ENCODE measurements at regions not wholly inside any gene's neighbourhood (a gene's known extent, or its start where the extent isn't known, plus 50 kb on each side); places are given as distances from the start of the nearest gene placed in this dataset.

GRCh38 chr22:27029584-27030130 lies 372.3 kb downstream of the MIAT start:
- no peaks in the 10 kb centered on the region for H3K9me3 ChIP-seq
- no peaks in the 10 kb centered on the region for H3K36me3 ChIP-seq
- DNase-seq, result no peak
- no peaks in the 10 kb centered on the region for H3K4me1 ChIP-seq
- TF ChIP-seq CTCF (IDR thresholded peaks at IDR 0.05) (no peak), POLR2A (IDR thresholded peaks at IDR 0.05) (no peak)
- H3K27me3 ChIP-seq, result no peaks in the 10 kb centered on the region
- H3K27ac ChIP-seq, result no peak overlapping the region
- no peak overlapping the region for H3K4me3 ChIP-seq

- H3K9me3 ChIP-seq, result no peaks in the 10 kb centered on the region
- no peak for DNase-seq
- H3K4me3 ChIP-seq, result no peak overlapping the region
- no peaks in the 10 kb centered on the region for H3K36me3 ChIP-seq
- no peak for TF ChIP-seq CTCF (IDR thresholded peaks at IDR 0.05)
- TF ChIP-seq POLR2A (IDR thresholded peaks at IDR 0.05), result no peak
- H3K4me1 ChIP-seq, result no peaks in the 10 kb centered on the region
- H3K27me3 ChIP-seq, result no peaks in the 10 kb centered on the region
- no peak overlapping the region for H3K27ac ChIP-seq
Measured at GRCh38 chr22:27032091-27032761, 374.8 kb downstream of the MIAT start.

- no peak overlapping the region for H3K27ac ChIP-seq
- no peaks in the 10 kb centered on the region for H3K36me3 ChIP-seq
- TF ChIP-seq CTCF (IDR thresholded peaks at IDR 0.05) (no peak), POLR2A (IDR thresholded peaks at IDR 0.05) (no peak)
- H3K9me3 ChIP-seq, result no peaks in the 10 kb centered on the region
- DNase-seq, result no peak
- no peaks in the 10 kb centered on the region for H3K4me1 ChIP-seq
- H3K27me3 ChIP-seq, result no peaks in the 10 kb centered on the region
- H3K4me3 ChIP-seq, result no peak overlapping the region
Measured at GRCh38 chr22:27041745-27042310, 384.4 kb downstream of the MIAT start.

GRCh38 chr22:27043262-27043661 lies 385.9 kb downstream of the MIAT start:
- TF ChIP-seq CTCF (IDR thresholded peaks at IDR 0.05) (no peak), POLR2A (IDR thresholded peaks at IDR 0.05) (no peak)
- no peak for DNase-seq
- H3K27me3 ChIP-seq, result no peaks in the 10 kb centered on the region
- no peaks in the 10 kb centered on the region for H3K9me3 ChIP-seq
- no peaks in the 10 kb centered on the region for H3K36me3 ChIP-seq
- no peak overlapping the region for H3K4me3 ChIP-seq
- H3K27ac ChIP-seq, result no peak overlapping the region
- H3K4me1 ChIP-seq, result no peaks in the 10 kb centered on the region

- H3K4me3 ChIP-seq, result no peak overlapping the region
- no peak overlapping the region for H3K27ac ChIP-seq
- H3K9me3 ChIP-seq, result no peaks in the 10 kb centered on the region
- H3K4me1 ChIP-seq, result no peaks in the 10 kb centered on the region
- no peaks in the 10 kb centered on the region for H3K36me3 ChIP-seq
- no peak for DNase-seq
- no peak for TF ChIP-seq POLR2A (IDR thresholded peaks at IDR 0.05)
- no peak for TF ChIP-seq CTCF (IDR thresholded peaks at IDR 0.05)
- no peaks in the 10 kb centered on the region for H3K27me3 ChIP-seq
Measured at GRCh38 chr22:27045103-27045947, 387.9 kb downstream of the MIAT start.

Data from Peyer's patch (tissue), 4 donors.